HFF-Myc (cell line): ENCODE measurements at regions not wholly inside any gene's neighbourhood (a gene's known extent, or its start where the extent isn't known, plus 50 kb on each side); places are given as distances from the start of the nearest gene placed in this dataset.
"Not testable (repeated sequence)": the region's sequence is repeated elsewhere in the genome, so short reads cannot be mapped to it uniquely, and the experiment has no call there.

Experiments
- DNase-seq: peaks from one replicate; pipeline ENCODE4 v3.0.0-alpha.2; 2011; ENCODE audit warnings: low read depth; ENCODE audit errors: extremely low read depth
- H3K4me3 ChIP-seq: replicated peaks from 2 replicates; pipeline ENCODE4 v1.5.1; 2011; ENCODE audit warnings: low read depth, mild to moderate bottlenecking, control low read depth, low read length
- CTCF ChIP-seq: IDR thresholded peaks from 2 replicates; pipeline ENCODE4 v1.5.1; 2012; ENCODE audit warnings: mild to moderate bottlenecking, low read depth, low read length, control low read depth; ENCODE audit errors: missing control alignments

DNA sequence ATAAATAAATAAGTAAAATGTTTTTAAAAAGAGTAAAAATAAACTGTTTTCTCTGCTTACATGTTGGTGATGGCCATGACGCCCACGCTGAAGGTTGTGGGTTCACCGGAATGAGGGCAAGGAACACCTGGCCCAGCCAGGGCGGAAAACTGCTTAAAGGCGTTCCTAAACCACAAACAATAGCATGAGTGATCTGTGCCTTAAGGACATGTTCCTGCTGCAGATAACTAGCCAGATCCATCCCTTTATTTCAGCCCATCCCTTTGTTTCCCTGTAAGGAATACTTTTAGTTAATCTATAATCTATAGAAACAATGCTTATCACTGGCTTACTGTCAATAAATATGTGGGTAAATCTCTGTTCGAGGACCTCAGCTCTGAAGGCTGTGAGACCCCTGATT lies 63.3 kb upstream of the CEP78 start:
- not testable (repeated sequence) for H3K4me3 ChIP-seq, DNase-seq

GRCh38 chr9:78171651-78172050 lies 64.2 kb upstream of the CEP78 start:
- no peak overlapping the region for H3K4me3 ChIP-seq
- no peak for TF ChIP-seq CTCF
- no peak for DNase-seq

GRCh38 chr9:78169125-78169524 lies 66.8 kb upstream of the CEP78 start:
- H3K4me3 ChIP-seq = no peak overlapping the region
- TF ChIP-seq CTCF = no peak
- no peak for DNase-seq

DNA sequence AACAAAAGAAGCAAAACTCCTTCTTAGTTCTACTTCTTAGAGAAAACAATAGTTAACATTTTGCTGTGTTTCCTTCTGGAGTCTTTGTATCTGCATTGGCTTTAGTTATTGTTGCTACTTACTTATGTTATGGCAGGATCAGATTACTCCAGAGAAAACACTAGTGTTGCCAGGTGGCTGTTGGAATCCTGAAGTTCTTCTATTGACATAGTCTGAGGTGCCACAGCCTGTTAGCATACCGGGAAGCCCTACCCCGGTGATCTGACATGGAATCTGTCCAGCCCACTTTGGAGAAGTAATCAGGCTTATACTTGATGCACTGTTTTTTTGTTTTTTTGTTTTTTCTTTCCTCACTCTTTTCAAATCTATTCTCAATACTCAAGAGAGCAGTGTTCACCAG lies 68.5 kb upstream of the CEP78 start:
- no peak for DNase-seq
- TF ChIP-seq CTCF = no peak
- no peak overlapping the region for H3K4me3 ChIP-seq

- no peak for DNase-seq
- H3K4me3 ChIP-seq = no peak overlapping the region
- no peak for TF ChIP-seq CTCF
Measured at GRCh38 chr9:78163834-78164233, 72.0 kb upstream of the CEP78 start.

GRCh38 chr9:78158286-78158685 lies 77.6 kb upstream of the CEP78 start:
- no peak for DNase-seq
- H3K4me3 ChIP-seq = no peak overlapping the region
- no peak for TF ChIP-seq CTCF

- H3K4me3 ChIP-seq = no peak overlapping the region
- TF ChIP-seq CTCF = no peak
- no peak for DNase-seq
Measured at GRCh38 chr9:78150983-78151356, 84.9 kb upstream of the CEP78 start.
